ENCODE measurements at regions not wholly inside any gene's neighbourhood (a gene's known extent, or its start where the extent isn't known, plus 50 kb on each side); places are given as distances from the start of the nearest gene placed in this dataset.
"Not testable (repeated sequence)": the region's sequence is repeated elsewhere in the genome, so short reads cannot be mapped to it uniquely, and the experiment has no call there.

DNA sequence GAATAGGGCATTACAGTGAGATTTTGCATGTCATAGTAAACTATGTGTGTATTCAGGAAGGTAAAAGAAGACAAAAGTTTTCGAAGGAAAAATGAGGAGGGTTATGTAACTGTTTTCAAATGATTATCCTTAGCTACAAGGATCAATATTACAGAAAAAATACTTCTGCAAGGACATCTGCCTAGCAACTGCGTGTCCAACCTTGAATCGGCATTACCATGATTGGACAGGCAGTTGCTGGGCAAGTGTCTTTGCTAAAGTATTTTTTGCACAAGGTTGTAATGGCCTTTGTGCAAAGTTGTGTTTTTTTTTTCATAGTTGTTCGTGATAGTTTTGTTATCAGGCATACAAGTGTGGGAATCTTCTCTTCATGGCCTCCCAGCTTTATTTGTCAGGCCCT is 136.8 kb downstream of the FASLG start (continued):
- no peak for TF ChIP-seq ZNF281 (CRISPR knock-in tag; IDR thresholded peaks at IDR 0.05)
- TF ChIP-seq IRF1 (CRISPR knock-in tag; IDR thresholded peaks at IDR 0.05), result no peak
- TF ChIP-seq NR2C2 (CRISPR knock-in tag; IDR thresholded peaks at IDR 0.05), result no peak
- no peak for TF ChIP-seq CTCF (IDR thresholded peaks at IDR 0.05)
- no peak for TF ChIP-seq ESRRA (CRISPR knock-in tag; IDR thresholded peaks at IDR 0.05; ENCODE audit: borderline replicate concordance)
- TF ChIP-seq, protein P1, sequence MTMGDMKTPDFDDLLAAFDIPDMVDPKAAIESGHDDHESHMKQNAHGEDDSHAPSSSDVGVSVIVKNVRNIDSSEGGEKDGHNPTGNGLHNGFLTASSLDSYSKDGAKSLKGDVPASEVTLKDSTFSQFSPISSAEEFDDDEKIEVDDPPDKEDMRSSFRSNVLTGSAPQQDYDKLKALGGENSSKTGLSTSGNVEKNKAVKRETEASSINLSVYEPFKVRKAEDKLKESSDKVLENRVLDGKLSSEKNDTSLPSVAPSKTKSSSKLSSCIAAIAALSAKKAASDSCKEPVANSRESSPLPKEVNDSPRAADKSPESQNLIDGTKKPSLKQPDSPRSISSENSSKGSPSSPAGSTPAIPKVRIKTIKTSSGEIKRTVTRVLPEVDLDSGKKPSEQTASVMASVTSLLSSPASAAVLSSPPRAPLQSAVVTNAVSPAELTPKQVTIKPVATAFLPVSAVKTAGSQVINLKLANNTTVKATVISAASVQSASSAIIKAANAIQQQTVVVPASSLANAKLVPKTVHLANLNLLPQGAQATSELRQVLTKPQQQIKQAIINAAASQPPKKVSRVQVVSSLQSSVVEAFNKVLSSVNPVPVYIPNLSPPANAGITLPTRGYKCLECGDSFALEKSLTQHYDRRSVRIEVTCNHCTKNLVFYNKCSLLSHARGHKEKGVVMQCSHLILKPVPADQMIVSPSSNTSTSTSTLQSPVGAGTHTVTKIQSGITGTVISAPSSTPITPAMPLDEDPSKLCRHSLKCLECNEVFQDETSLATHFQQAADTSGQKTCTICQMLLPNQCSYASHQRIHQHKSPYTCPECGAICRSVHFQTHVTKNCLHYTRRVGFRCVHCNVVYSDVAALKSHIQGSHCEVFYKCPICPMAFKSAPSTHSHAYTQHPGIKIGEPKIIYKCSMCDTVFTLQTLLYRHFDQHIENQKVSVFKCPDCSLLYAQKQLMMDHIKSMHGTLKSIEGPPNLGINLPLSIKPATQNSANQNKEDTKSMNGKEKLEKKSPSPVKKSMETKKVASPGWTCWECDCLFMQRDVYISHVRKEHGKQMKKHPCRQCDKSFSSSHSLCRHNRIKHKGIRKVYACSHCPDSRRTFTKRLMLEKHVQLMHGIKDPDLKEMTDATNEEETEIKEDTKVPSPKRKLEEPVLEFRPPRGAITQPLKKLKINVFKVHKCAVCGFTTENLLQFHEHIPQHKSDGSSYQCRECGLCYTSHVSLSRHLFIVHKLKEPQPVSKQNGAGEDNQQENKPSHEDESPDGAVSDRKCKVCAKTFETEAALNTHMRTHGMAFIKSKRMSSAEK (CRISPR knock-in tag; IDR thresholded peaks at IDR 0.05; ENCODE audit: borderline replicate concordance), result no peak

DNA sequence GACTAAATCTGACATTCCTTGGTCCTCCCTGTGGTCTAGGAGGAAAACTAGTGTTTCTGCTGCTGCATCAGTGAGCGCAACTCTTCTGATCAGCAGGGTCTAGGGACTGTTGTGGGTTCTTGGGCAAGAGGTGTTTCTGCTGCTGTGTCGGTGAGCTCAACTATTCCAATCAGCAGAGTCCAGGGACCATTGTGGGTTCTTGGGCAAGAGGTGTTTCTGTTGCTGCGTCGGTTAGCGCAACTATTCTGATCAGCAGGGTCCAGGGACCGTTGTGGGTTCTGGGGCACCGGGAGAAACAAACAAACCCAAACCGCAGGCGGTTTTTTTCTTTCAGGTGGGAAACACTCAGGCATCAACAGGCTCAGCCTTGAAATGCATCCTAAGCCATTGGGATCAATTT is 140.9 kb downstream of the FASLG start:
- H3K4me1 Mint-ChIP-seq; H3K27ac Mint-ChIP-seq; ATAC-seq; CTCF ChIA-PET; H3K27me3 Mint-ChIP-seq (ENCODE audit: low read depth); DNase-seq (ENCODE audit: low spot score); POLR2A ChIA-PET; H3K4me3 Mint-ChIP-seq: not testable (repeated sequence)
- peaks cover 12% of the 10 kb centered on the region; the same call in 1 of the 2 replicates for H3K36me3 Mint-ChIP-seq
- peaks cover 30% of the 10 kb centered on the region for H3K9me3 Mint-ChIP-seq

DNA sequence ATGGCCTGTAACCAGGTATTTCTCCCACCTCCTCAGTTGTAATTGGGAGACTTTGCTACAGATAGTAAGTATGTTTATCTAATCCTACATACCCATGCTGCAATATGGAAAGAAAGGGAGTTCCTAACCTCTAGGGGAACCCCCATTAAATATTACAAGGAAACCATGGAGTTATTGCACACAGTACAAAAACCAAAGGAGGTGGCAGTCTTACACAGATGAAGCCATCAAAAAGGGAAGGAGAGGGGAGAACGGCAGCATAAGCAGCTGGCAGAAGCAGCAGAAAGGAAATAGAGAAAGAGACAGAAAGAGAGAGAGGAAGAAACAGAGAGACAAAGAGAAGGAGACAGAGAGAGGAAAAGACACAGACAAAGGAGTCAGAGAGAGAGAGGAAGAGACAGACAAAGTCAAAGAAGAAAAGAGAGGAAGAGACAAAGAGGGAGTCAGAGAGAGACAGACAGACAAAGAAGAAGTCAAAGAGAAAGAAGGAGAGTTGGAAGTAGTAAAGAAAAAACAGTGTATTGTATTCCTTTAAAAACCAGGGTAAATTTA is 142.9 kb downstream of the FASLG start:
- H3K4me1 Mint-ChIP-seq, result no peaks in the 10 kb centered on the region
- ChIA-PET CTCF (no interaction called here), POLR2A (no interaction called here)
- ATAC-seq (no peak), DNase-seq (ENCODE audit: low spot score) (no peak)
- H3K9me3 Mint-ChIP-seq, result peaks cover 28% of the 10 kb centered on the region
- peaks cover 12% of the 10 kb centered on the region; the same call in 1 of the 2 replicates for H3K36me3 Mint-ChIP-seq
- no peak overlapping the region for H3K4me3 Mint-ChIP-seq
- H3K27ac Mint-ChIP-seq, result no peak overlapping the region
- H3K27me3 Mint-ChIP-seq (ENCODE audit: low read depth), result no peaks in the 10 kb centered on the region; the same call in 1 of the 2 replicates
- TF ChIP-seq CBFB (CRISPR knock-in tag; IDR thresholded peaks at IDR 0.05; ENCODE audit: low read depth), result no peak
- no peak for TF ChIP-seq ZNF425 (CRISPR knock-in tag; conservative IDR thresholded peaks at IDR 0.05)
- TF ChIP-seq IRF2 (CRISPR knock-in tag; IDR thresholded peaks at IDR 0.05; ENCODE audit: borderline replicate concordance, low read depth), result no peak
- TF ChIP-seq ZNF281 (CRISPR knock-in tag; IDR thresholded peaks at IDR 0.05), result no peak
- TF ChIP-seq, protein P2, sequence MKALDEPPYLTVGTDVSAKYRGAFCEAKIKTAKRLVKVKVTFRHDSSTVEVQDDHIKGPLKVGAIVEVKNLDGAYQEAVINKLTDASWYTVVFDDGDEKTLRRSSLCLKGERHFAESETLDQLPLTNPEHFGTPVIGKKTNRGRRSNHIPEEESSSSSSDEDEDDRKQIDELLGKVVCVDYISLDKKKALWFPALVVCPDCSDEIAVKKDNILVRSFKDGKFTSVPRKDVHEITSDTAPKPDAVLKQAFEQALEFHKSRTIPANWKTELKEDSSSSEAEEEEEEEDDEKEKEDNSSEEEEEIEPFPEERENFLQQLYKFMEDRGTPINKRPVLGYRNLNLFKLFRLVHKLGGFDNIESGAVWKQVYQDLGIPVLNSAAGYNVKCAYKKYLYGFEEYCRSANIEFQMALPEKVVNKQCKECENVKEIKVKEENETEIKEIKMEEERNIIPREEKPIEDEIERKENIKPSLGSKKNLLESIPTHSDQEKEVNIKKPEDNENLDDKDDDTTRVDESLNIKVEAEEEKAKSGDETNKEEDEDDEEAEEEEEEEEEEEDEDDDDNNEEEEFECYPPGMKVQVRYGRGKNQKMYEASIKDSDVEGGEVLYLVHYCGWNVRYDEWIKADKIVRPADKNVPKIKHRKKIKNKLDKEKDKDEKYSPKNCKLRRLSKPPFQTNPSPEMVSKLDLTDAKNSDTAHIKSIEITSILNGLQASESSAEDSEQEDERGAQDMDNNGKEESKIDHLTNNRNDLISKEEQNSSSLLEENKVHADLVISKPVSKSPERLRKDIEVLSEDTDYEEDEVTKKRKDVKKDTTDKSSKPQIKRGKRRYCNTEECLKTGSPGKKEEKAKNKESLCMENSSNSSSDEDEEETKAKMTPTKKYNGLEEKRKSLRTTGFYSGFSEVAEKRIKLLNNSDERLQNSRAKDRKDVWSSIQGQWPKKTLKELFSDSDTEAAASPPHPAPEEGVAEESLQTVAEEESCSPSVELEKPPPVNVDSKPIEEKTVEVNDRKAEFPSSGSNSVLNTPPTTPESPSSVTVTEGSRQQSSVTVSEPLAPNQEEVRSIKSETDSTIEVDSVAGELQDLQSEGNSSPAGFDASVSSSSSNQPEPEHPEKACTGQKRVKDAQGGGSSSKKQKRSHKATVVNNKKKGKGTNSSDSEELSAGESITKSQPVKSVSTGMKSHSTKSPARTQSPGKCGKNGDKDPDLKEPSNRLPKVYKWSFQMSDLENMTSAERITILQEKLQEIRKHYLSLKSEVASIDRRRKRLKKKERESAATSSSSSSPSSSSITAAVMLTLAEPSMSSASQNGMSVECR (CRISPR knock-in tag; IDR thresholded peaks at IDR 0.05; ENCODE audit: borderline replicate concordance), result no peak
